NCI-H226 (cell line): ENCODE measurements at regions not wholly inside any gene's neighbourhood (a gene's known extent, or its start where the extent isn't known, plus 50 kb on each side); places are given as distances from the start of the nearest gene placed in this dataset.
"Not testable (repeated sequence)": the region's sequence is repeated elsewhere in the genome, so short reads cannot be mapped to it uniquely, and the experiment has no call there.

ENCODE experiments used
- DNase-seq: peaks from one replicate; pipeline ENCODE4 v3.0.0-alpha.2; 2015

DNA sequence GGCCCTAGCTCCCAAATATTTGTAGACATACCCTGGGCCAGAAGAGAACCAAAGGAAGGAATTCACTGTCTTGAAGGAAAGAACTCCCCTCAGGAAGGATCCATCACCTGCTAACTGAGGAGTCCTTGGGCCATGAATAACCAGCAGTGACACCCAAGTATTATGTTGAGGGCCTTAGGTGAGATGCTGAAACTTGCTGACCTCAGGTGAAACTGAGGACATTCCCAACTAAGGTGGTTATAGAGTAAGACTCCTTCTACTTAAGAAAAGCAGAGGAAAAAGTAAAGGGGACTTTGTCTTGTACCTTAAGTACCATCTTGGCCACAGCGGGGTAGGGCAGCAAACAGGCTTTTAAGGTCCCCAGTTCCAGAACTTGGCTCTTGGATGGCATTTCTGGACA is 491.7 kb downstream of the C6orf118 start:
- DNase-seq = no peak

DNA sequence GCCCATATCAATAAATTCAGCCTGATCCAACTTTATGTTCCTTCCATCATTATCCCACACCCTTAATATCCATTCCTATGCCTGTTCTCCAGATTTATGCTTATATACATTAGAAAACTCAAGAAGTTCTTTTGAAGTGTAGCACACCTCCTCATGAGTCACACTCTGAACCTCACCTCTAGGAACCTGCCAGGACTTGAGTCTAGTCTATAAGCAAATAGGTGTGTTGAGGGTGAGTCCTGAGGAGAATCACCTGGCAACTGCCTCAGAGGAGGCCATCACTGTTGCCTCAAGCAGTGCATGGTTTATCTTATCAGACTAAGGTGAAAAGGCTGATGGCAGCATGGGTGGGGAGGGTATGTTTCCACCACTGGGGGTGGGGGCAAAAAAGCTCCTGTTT is 496.7 kb downstream of the C6orf118 start:
- DNase-seq = no peak

DNA sequence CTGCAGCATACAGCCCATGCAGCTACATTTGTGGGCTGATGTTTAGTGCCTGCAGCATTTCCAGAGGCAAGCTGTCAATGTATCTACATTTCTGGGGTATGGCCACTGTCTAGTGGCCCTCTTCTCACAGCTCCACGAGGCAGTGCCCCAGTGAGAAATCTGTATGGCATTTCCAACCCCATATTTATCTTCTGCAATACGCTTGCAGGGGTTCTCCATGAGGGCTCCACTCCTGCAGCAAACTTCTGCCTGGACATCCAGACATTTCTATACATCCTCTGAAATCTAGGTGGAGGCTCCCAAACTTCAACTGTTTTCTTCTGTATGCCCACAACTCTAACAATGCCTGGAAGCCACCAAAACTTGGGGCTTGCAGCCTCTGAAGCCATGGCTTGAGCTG is 502.3 kb downstream of the C6orf118 start:
- no peak for DNase-seq

DNA sequence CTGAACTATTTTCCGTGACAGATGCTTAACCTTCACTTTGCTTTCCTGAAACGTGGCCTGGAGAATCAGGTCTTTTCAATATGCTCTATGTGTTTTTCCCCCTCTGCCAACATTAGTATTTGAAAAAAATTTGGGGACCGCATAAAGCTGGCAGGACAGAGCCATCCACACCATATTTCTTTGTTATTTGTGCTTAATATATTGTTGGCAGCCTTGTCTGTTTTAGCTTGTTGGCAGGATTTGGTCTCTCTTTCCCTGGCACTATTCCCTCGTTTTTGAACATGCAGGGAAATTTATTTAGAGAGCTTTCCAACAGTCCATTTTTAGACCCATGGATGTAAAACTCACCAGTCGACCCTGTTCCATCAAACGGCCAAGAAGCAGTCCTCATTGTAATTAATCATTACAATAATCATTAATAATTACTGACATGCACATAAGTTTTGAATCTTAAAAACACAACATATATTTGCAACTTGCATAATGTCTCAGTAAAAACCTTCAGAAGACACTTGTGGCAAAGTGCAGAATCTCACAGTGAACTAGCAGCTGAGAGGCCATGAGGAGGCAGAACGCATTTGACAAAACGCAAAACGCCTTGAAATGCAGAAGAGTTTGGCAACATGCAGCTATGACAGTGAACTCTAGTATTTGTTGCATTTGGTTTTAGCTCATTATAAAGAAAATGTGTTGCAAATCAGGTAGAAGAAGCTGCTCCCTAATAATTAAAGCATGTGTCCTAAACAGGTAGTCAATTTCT is 514.2 kb downstream of the C6orf118 start:
- DNase-seq = no peak

DNA sequence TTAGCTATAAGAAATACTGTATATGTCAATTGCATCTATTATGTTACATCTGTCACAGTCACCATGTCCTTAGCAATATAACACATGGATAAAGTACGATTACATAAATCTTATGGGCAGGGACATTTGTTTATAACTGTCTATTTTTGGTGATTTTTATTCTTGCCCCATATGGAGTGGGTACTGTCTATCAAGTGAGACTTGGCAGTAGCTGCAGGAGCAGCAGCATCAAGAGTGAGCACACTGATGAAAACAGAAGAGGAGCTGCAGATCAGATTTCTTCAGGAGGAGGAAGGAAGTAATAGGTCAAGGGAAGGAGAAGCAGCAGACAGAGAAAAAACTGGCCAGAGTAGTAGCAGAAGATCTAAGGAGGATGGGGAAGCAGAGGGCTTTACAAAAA is 516.7 kb downstream of the C6orf118 start:
- no peak for DNase-seq

DNA sequence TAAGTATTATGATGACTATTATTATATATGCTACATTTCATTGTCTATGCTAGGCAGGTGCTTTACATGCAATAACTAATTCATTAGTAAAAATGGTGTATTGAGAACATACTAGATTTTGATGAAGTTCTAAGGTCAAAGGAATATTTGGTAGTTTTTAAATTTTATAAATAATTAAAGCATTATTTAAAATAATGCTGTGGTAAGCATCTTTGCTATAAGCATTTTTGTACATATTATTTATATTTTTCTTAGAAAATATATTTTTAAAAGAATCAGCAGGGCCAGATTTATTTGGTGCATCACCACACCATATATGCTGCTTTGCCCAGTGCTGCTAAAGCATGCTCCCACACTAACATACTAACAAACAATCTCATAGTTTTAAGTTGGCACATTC is 517.9 kb downstream of the C6orf118 start:
- no peak for DNase-seq

DNA sequence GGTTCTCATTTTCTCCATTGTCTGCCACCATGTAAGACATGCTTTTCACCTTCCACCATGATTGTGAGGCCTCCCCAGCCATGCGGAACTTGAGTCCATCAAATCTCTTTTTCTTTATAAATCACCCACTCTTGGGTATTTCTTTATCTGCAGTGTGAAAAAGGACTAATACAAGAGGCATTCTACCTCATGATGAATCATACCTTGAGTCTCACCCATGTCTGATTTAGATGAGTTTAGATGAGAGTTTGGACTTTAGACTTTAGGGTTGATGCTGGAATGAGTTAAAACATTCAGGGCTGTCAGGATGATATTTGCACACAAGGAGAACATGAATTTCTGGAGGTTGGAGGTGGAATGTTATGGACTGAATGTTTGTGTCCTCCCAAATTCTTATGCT is 545.6 kb downstream of the C6orf118 start:
- DNase-seq = no peak

DNA sequence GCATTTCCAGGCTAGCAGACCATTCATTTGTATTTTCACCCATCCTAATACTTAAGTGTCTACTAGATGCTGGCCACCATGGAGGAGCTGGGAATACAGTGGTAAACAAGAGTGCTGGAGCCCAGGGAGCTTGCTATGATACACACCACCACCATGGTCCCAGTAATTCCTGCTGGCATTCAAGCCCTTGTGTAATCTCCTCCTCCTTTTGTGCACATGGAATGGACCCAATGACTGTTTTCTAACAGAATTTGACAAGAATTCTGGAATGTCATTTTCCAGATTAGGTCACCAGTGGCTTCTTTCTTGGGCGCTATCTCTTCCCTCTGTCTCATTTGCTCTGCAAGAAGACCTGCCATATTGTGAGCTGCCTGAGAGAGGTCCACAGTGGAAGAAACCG is 552.0 kb downstream of the C6orf118 start:
- no peak for DNase-seq

DNA sequence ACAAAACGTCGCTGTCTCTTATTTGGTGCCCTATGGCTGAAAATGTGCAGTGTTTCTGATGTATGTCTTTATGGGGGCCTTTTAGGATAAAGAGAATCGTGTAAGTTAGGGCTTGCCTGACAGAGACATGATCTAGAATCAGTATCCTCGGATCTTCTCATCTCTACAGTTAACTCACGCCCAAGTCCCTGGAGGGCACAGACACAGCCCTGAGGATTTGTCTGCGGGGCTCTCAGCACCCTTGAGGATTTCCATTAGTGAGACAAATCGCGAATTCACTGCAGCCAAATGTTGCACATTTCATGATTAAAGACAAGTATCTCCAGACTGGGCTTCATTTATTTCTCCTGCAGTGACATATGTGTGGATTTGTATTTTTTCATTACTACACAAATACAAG is 552.7 kb downstream of the C6orf118 start:
- no peak for DNase-seq

DNA sequence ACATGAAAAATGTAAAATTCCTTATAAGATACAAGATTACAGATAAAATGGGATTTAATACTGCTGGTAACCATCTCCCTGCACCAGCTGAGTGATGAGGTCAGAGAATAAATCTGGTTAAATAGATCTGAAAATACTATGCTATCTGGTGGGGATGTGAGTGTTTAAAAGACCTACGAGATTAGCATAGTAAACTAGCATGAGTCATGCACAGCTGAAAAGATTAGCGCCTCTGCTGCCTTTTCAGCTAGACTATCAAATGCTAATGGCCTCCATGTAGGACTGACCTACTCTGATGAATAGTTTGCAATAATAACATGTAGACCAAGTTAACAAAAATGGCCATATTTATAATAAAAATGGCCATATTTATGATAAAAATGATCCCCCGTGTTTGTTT is 553.3 kb downstream of the C6orf118 start:
- DNase-seq = no peak

DNA sequence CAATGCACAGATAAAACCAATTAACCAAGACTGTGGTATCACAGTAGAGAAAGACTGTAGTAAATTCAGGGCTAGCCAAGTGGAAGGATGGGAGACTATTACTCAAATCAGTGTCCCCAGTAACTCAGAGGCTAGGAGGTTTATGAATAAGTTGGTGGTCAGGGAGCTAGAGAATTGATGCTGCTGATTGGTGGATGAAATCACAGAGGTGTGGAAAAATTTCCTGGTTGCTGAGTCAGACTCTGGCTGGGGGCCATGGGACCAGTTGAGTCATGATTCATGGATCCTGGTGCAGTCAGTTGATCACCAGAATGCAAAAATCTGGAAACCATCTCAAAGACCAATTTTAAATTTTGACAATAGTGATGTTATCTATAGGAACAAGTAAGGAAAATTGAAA is 555.9 kb downstream of the C6orf118 start:
- DNase-seq = no peak

DNA sequence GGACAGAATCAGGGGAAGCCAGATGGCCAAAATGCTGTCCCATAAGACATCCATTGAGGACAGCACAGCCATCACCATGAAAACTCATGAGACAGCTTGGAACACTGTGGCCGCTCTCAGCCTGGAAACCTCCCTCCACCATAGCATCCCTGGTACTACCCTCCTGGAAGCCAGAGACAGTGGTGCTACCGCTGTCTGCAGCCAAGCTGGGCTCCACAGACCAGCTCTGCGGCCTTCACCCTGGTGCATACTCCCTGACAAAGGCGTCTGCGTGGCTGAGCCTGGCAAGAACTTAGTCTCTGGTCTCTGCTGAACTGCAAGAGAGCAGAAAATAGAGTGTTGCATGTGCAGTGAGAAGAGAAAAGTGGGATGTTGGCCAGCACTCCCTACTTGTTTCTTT is 558.0 kb downstream of the C6orf118 start:
- DNase-seq = no peak

DNA sequence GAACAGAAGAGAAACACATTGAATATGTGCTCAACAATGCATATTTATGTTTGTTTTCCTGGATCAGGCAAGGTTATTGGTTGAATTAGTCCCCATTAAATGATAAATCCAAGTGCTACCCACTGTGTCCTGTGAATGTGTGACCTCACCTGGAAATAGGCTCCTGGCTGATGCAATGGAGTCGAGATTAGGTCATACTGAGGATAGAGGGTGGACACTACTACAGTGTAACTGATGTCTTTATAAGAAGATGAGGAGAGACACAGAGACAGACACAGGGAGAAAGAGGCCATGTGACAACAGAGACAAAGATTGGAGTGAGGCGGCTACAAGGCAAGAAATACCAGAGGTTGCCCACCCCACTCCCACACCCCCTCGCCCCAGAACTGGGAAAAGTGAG is 559.3 kb downstream of the C6orf118 start:
- no peak for DNase-seq

DNA sequence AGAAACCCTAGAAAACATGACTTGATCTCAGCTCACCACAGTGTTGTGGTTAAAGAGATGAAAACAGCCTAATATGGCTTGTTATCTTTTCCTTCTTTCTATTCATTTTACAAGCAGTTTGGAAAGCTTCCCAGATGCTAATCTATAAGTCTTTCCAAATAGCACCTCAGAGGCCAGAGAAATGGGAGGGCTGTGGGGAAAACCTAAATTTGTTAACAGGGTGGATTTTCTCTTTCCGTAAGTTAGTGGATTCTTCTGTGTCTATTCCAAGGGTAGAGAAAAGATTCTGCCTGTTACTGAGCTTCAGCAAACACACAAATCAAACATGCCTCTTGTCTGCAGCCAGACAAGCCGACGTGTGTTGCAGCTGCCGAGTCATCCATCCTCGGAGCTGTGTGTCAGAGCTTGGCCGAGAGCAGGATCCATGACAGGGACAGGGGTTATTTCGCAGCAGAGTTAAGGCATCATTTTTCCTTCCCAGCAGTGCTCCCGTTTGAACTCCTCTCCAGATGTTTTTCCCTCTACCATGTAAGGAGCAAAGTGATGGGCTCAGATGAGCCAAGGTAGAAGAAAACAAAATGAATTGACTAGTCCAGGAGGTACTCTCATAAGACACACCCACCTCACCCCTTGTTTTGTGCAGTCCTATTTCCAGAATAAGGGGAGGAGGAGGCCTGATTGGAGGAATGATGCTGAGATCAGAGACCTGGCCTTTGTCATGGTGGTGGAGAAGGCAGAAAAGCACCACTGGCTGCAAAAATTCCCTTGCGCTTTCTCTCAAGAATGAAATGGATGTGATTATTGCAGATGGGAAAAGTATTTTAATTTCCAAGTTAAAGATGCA is 560.0 kb downstream of the C6orf118 start:
- no peak for DNase-seq

DNA sequence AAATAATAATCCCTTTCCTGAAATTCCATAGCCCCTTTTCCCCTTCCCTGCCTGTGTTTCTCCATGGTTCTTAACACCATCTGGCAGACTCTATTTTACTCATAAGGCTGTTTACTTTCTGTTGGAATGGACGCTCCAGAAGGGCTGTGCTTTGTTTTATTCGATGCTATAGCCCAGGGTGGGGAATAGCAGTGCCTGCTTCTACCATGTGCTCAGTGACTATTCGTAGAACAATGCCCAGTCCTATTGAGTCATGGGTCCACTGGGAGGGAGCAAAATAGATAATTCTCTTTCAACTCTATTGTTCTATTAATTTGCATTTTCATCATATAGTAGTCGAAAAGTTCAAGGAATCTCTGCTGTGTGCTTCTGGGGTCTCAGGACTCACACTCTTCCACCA is 565.1 kb downstream of the C6orf118 start:
- DNase-seq = no peak

DNA sequence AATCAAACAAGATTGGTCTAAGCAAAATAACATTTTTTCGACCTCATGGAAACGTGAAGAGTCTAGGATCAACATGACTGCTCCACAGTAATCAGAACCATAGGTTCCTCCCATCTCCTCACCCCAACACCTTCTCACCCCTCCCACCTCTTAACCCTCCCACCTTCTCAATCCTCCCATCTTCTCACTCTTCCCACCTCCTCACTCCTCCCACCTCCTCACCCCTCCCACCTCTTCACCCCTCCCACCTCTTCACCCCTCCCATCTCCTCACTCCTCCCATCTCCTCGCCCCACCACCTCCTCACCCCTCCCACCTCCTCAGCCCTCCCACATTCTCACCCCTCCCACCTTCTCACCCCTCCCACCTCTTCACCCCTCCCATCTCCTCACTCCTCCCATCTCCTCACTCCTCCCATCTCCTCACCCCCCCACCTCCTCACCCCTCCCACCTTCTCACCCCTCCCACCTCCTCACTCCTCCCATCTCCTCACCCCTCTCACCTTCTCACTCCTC is 567.4 kb downstream of the C6orf118 start:
- DNase-seq = no peak

DNA sequence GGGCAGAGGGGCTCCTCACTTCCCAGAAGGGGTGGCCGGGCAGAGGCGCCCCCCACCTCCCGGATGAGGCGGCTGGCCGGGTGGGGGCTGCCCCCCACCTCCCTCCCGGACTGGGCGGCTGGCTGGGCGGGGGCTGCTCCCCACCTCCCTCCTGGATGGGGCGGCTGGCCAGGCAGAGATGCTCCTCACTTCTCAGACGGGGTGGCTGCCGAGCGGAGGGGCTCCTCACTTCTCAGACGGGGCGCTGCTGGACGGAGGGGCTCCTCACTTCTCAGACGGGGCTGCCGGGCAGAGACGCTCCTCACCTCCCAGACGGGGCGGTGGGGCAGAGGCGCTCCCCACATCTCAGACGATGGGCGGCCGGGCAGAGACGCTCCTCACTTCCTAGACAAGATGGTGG is 573.3 kb downstream of the C6orf118 start:
- DNase-seq = not testable (repeated sequence)

DNA sequence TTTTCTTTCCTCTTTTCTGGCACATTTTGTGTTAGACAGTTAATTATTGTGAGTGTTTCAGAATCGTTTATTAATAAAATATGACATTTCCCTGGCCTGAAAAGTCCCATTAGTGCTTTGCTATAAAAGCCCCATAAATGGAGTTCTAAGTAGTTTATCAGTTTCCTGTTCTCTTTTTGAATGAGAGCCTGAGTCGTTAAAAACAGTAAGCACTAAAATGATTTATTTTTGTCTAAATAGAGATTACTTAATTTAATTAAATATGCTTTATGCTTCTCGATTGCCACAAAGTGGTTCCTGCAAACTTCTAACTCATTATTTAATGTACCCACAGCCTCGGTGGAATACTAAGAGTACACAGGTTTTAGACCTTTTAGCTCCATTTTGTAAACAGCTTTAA is 577.9 kb downstream of the C6orf118 start:
- no peak for DNase-seq

DNA sequence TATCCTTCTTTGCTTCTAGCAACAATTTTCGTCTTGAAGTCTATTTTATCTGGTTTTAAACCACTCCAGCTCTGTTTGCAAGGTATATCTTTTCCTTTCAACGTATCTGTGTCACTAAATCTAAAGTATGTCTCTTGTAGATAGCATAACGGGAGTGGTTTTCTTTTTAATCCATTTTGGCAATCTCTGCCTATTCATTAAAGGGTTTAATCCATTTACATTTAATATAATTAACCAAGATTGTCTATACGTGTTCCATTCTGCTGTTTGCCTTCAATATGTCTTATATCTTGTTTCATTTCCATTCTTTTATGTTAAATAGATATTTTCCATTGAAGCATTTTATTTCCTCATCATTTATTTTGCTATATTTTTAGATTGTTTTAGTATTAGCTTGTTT is 587.9 kb downstream of the C6orf118 start:
- no peak for DNase-seq

DNA sequence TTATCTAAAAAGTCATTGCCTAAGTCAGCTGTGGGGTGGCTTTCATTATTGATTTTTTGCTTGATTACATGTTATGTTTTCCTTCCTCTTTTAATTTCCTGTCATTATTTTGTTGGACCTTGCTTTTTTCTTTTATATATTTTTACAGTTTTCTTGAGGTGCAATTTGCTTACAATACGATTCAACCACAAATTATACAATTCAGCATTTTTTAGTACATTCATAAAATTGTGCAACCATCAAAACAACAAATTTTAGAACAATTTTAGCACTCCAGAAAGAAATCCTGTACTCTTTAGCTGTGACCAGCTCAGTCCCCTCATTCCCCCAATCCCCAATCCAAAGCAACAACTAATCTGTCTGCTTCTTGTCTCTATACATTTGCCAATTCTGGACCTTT is 608.9 kb downstream of the C6orf118 start:
- DNase-seq = no peak

DNA sequence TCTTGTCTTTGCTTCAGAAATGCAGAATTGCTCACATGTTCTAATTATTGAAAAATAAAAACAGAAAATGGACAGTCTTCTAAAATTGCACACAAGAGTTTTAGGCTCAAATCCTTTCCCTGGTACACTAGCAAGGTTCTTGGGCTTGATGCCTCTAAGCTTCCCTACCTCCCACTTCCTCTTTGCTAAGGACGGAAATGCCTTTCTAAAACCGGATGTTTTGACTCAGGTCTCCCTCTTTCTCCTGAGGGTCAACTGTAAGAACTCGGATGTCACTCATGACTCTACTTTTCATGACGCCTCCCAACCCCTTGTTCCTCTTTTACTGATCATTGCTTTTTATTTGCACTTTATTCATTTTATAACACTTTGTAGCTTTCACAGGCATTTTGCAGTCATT is 613.5 kb downstream of the C6orf118 start:
- DNase-seq = no peak

DNA sequence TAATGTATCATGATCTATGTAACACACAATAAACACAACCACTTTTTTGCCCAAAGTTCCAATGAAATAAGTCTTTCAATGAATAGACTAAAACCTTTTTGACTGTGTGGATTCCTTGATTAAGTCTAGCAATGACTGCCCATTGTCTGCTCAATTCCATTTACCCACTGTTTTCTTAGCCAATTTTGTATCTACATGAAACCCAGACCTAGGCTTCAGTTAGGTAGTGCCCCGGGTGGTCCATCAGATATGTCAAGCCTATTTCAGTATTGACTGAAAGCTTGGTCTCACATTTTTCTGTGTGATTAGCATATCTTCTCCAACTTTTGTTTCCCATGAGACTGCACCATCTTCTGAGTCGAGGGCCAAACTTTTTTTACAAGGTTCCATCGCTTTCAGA is 615.0 kb downstream of the C6orf118 start:
- DNase-seq = no peak

DNA sequence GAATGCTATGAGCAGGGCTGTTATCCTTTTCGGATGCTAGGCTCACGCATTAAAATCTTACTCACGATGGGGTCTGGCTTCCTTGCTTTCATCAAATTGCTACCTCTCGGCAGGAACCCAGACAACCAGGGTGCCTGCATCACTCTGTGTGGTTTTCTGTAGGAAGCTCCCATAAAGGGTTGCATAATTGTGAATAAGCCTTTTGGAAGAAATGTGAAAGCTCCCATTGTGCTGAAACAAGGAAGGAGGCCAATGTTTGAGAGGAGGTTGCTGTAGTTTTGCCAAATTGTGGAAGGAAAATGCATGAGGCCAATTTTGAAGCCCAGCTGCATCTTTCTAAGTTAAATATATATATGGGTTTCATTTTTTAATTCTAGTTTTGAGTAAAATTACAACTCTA is 615.5 kb downstream of the C6orf118 start:
- DNase-seq = no peak

DNA sequence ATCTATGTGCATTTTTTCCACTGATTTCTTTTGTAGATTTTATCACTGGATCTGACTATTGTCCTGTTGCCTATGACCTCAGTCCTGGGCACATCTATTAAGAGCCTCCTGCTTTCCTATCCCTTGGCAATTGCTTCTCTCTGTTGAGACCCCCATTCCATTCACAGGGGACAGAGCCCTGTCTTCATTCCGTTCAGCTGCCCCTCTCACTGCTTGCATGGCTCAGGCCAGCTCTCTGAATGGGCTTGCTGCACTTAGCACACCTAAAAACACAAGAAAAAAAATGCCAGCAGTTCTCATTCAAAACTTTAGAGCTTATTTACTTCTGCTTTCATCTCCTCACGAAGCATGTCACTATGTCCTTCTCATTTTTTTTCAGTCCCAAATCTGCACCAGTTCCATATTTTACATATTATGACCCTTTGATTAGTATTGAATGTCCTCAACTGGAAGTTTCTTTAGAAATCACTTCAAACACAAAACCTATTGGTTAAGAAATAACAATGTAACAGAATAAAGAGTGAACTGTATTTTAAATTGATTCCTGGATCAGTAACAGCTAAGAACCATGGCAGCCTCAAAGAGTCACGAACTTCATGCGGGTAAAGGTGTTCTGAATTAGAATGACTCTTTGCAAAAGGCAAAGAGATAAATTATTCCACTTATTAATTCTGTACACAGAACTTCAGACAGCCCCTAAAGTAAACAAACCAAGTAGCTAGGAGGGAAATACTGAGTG is 616.5 kb downstream of the C6orf118 start:
- DNase-seq = no peak
